GM21360 (cell line): ENCODE measurements at regions not wholly inside any gene's neighbourhood (a gene's known extent, or its start where the extent isn't known, plus 50 kb on each side); places are given as distances from the start of the nearest gene placed in this dataset.
A peak's percentile ranks its signal among the peaks of the same experiment; 100 is the strongest.

Source experiments
- ATAC-seq: cut with Tn5 transposase; IDR thresholded peaks from one replicate; pipeline ENCODE4 v1.9.1; 2021; ENCODE audit warnings: mild to moderate bottlenecking, moderate library complexity; ENCODE audit not compliant: unreplicated experiment

DNA sequence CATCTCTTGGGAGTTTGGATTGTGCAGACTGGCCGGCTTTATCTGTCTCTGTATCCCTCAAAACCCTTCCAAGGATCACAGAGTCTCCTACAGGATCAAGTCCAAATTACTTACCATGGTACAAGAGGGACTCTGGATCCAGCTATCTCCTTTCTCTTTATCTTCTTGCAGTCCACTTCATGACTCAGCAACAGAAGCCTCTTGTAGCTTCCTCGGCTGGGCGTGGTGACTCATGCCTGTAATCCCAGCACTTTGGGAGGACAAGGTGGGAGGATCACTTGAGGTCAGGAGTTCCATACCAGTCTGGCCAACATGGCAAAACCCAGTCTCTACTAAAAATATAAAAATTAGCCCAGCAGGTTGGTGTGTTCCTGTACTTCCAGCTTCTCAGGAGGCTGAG lies 189.7 kb downstream of the BCAT1 start:
- ATAC-seq, result no peak

DNA sequence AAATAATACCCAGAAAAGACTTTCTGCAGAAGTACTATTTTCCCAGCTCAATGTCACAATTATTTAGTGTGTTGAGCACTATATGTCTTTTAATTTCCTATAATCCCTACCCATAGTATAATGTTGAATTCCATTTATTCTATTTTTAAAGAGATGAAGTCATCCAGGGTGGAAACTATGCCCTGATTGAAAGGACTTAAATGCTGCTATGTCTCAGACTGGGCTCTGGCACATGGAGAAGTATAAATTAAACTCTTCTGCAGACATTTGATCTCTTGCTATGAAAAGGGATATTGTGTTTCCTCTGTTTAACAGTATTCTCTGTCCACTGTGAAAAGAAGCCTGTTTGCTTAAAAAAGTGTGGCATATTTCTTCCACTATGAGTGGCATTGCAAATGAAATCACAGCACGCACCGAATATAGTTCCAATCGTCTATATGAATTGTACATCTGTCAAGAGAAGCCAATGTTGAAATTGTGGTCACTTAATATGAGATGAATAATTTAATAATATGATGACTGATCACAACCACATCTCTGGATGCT lies 192.3 kb downstream of the BCAT1 start:
- no peak for ATAC-seq

DNA sequence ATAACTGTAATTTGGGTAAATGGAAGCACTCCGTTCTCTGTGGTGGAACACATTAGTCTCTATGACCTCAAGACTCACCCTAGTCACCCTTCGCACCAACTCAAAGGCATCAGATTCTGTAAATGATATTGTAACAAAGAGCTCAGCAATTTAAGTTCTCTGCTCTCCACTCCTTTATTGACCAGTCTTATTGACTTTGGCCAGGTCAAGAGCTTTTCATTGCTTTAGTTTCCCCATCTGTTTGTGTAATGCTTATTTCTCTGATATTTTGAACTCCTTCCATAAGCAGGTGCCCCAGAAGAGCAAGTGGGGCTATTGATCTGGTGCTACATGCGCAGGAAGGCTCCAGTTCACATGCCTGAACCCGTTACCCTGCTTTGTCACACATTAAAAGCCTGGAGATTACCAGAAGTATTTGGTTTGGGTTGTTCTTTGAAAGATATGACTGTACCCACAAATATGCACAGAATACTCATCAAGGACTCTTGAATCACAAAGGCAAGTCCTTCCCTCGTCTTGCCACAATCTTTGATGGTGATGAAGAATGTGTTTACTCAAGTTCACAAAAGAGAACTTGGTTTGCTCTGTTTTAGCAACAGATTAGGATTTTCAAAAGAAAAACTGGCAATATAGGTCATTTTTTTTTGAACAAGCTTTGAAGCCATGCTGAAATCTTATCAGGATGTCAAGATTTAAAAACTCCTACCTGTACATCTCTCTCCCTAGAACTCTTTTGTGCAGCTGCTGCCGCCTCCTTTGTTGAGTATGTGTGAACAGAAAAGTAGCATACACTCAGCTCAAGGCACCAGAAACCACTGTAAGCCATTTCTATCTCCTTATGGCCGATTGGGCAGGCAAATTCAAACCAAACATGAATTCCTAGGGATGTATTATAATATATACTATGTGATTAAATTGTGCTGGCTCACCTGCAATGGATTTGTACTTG lies 193.9 kb downstream of the BCAT1 start:
- no peak for ATAC-seq

- ATAC-seq, result no peak
Observed at GRCh38 chr12:24752763-24753462, 196.0 kb downstream of the BCAT1 start.

- ATAC-seq, result no peak
Observed at GRCh38 chr12:24751181-24751580, 197.7 kb downstream of the BCAT1 start.

DNA sequence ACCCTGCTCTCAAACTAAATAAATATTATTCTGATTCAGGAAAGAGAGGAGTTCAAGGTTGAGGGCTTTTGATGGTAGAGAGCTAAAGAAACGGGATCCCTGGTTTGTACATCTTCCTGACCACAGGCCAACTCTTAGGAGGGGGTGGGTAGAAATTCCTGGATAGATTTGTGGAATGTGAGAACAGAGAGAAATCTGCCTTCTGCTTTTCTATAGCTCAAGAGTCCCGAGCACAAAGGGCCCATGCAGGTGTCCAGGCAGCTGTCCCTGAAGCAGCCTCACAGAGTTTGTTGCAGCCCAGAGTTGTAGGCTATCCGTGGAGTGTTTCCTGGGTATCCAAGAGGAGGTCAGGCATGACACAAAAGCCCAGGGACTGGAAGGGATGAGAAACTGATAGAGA lies 198.6 kb downstream of the BCAT1 start:
- ATAC-seq, result no peak

DNA sequence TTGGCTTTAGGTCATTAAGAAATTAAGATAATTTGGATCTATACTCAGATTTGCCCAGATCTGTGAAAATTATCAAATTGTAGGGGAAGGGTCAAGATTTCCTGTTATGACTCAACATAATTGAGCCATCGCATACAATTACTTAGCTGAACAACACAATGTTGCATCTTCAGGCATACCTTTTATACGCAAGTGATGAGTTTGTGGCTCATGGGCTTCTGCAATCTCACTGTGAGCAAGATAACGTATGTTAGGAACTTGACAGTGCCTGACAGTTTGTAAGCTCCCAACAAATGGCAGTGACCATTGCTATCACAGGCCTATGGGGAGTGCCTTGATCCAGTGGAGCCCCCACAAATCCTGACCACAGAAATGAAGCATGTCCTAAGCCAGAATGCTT lies 199.7 kb downstream of the BCAT1 start:
- no peak for ATAC-seq

DNA sequence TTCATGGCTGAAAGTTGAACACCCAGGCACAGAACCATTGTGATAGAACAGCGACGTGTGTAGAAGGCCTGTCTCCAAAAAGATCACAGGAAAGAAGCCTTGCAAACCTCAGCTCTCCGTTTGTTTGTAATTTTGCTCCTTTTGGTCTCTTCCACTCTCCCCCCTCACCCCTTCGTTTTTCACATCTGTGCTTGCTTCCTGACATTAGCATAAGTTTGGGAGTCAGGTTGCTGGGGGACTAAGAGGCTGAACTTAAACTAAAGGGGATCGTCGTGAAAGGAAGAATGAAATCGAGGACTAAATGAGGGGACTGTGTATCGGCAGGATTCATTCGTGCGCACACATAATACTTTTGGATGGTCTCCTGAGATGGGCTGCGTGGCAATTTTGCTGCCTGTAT lies 200.6 kb downstream of the BCAT1 start:
- no peak for ATAC-seq

DNA sequence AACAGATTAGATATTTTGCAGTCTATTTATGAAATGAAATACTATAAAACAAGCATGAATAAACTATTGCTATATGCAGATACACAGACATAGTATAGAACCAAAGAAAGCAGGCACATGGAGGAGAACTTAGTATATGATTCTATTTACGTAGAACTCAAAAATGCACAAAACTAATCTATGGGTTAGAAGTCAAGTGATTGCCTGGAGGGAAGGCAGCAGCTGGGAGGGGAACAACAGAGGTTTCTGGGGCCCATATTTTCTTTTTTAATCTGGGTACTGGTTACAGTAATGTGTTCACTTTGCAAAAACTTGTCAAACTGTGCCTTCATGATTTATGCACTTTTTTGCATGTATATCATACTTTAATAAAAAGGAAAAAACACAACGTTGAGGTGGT lies 202.0 kb downstream of the BCAT1 start:
- no peak for ATAC-seq

- no peak for ATAC-seq
Observed at GRCh38 chr12:24746006-24746671, 202.8 kb downstream of the BCAT1 start.

GRCh38 chr12:24743941-24744793 lies 204.7 kb downstream of the BCAT1 start:
- ATAC-seq, result no peak

- ATAC-seq, result peak; percentile 91
Observed at GRCh38 chr12:24742378-24742777, 206.5 kb downstream of the BCAT1 start.

- no peak for ATAC-seq
Observed at GRCh38 chr12:24741216-24741615, 207.7 kb downstream of the BCAT1 start.

DNA sequence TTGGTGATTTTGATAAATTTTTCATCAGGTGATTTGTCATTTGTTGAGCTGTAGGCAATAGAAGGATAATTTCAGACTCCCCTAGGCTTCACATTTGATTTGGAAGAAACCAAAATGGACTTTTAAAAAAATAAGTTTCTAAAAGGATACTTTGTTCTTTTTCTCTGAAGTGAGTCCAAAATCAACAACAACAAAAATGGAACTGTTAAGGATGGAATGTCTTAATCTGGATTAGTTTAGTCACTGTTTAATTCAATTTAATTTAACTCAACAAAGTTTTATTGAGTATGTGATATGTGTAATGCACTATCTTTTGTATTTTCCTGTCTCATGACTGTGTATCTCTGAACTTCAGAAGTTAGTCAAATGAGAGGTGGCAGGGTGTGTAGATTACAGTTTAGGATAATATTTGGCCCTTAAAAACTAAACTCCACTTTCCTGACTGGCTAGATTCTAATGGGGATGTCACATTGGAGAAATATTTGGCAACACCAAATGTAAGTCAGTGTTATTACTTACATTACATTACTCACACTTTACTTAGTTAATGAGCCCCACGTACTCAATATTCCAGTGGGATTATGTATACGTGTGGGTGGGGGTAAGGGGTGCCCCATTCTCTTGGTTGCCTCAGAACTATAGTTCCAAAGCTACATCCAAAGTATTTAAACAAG lies 209.7 kb downstream of the BCAT1 start:
- ATAC-seq, result no peak

GRCh38 chr12:24738441-24738840 lies 210.5 kb downstream of the BCAT1 start:
- ATAC-seq, result no peak

DNA sequence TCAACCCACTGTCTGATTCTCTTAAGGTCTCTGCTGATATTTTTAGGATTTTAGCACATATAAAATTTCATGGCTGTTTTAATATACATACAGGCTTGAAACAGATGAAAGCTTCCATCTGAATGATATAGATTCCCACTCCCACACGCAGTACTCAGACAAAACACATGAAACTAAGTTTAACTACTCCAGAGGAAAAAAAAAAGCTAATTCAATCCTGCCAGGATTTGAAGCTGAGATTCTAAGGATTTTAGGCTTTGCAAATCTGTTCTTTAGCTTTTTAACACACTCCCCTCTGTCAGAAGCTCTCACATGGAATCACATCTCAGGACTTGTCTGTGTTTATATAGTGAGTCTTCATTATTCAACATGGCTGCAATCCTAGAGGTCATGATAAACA lies 217.3 kb downstream of the BCAT1 start:
- no peak for ATAC-seq

GRCh38 chr12:24730489-24730896 lies 218.4 kb downstream of the BCAT1 start:
- ATAC-seq, result no peak

- ATAC-seq, result no peak
Observed at GRCh38 chr12:24728826-24729225, 220.1 kb downstream of the BCAT1 start.

GRCh38 chr12:24728366-24728765 lies 220.5 kb downstream of the BCAT1 start:
- ATAC-seq, result peak; percentile 57

- no peak for ATAC-seq
Observed at GRCh38 chr12:24725616-24726015, 223.3 kb downstream of the BCAT1 start.
